Lower lobe of right lung (tissue), 2 donors: ENCODE measurements at regions not wholly inside any gene's neighbourhood (a gene's known extent, or its start where the extent isn't known, plus 50 kb on each side); places are given as distances from the start of the nearest gene placed in this dataset.

Experiments used
- ATAC-seq, 2 donors: fragments of 200-7000 bp; cut with Tn5 transposase; one replicate each; pipeline ENCODE4 v1.9.1; 2020 to 2022; ENCODE audit warnings: mild to moderate bottlenecking in 2 of 2, moderate library complexity in 2 of 2
- DNase-seq: peaks from one replicate; pipeline ENCODE4 v3.0.0-alpha.2; 2020
- H3K27ac ChIP-seq: fragments of 200-600 bp; one replicate; pipeline ENCODE4 v1.8.0; 2022
- H3K27me3 ChIP-seq: fragments of 200-600 bp; one replicate; pipeline ENCODE4 v1.8.0; 2022; ENCODE audit warnings: low read depth
- H3K36me3 ChIP-seq: fragments of 200-600 bp; one replicate; pipeline ENCODE4 v1.8.0; 2022; ENCODE audit warnings: mild to moderate bottlenecking
- H3K4me1 ChIP-seq: fragments of 200-600 bp; one replicate; pipeline ENCODE4 v1.8.0; 2022
- H3K4me3 ChIP-seq: fragments of 200-600 bp; one replicate; pipeline ENCODE4 v1.8.0; 2022; ENCODE audit warnings: mild to moderate bottlenecking
- H3K9me3 ChIP-seq: fragments of 200-600 bp; one replicate; pipeline ENCODE4 v1.8.0; 2022
- intact Hi-C: fragments of 100-400 bp; cut with DNase I; formaldehyde crosslinking; loops from one replicate; pipeline ENCODE4 v1.11.0; 2022
- TF ChIP-seq, protein P1 (sequence below): fragments of 200-600 bp; IDR thresholded peaks from one replicate; pipeline ENCODE4 v1.8.0; 2022; ENCODE audit warnings: antibody characterized with exemption, mild to moderate bottlenecking
- donor health status: DM: no; HTN: yes; CAD: no; lungs with severe emphysema.

- ATAC-seq (no peak), DNase-seq (no peak)
- no peak overlapping the region for H3K27ac ChIP-seq
- H3K27me3 ChIP-seq, result no peaks in the 10 kb centered on the region
- no peaks in the 10 kb centered on the region for H3K36me3 ChIP-seq
- no peaks in the 10 kb centered on the region for H3K9me3 ChIP-seq
- intact Hi-C loops, result no loop called here
- H3K4me1 ChIP-seq, result no peaks in the 10 kb centered on the region
- TF ChIP-seq, protein P1, sequence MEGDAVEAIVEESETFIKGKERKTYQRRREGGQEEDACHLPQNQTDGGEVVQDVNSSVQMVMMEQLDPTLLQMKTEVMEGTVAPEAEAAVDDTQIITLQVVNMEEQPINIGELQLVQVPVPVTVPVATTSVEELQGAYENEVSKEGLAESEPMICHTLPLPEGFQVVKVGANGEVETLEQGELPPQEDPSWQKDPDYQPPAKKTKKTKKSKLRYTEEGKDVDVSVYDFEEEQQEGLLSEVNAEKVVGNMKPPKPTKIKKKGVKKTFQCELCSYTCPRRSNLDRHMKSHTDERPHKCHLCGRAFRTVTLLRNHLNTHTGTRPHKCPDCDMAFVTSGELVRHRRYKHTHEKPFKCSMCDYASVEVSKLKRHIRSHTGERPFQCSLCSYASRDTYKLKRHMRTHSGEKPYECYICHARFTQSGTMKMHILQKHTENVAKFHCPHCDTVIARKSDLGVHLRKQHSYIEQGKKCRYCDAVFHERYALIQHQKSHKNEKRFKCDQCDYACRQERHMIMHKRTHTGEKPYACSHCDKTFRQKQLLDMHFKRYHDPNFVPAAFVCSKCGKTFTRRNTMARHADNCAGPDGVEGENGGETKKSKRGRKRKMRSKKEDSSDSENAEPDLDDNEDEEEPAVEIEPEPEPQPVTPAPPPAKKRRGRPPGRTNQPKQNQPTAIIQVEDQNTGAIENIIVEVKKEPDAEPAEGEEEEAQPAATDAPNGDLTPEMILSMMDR, result no peak
- H3K4me3 ChIP-seq, result no peak overlapping the region
Measured at GRCh38 chr9:88274078-88274477, 114.2 kb upstream of the SPIN1 start.

DNA sequence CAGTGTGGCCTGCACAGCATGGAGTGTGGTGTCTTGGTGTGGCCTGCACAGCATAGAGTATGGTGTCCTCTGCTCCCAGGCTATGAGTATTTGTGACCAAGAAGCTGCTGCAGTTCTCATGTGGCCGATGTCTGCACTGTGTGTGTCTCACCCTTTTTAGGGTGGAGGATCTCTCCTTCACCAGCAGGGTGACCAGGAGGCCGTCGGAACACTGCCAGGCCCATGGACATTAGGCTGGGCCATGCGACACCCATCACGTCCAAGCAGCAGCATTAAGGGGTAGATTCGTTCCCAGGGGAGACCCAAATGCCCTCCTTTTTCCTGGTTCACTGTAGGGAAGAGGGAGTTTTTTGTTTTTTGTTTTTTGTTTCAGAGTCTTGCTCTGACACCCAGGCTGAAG is 115.3 kb upstream of the SPIN1 start:
- DNase-seq, result no peak
- TF ChIP-seq, protein P1, result no peak
- Histone ChIP-seq H3K27me3 (no peaks in the 10 kb centered on the region), H3K36me3 (no peaks in the 10 kb centered on the region), H3K4me1 (no peaks in the 10 kb centered on the region), H3K4me3 (no peak overlapping the region), H3K27ac (no peak overlapping the region), H3K9me3 (no peaks in the 10 kb centered on the region)
- intact Hi-C loops, result no loop called here
- no peak for ATAC-seq

- intact Hi-C loops, result no loop called here
- TF ChIP-seq, protein P1, result no peak
- no peak overlapping the region for H3K4me3 ChIP-seq
- ATAC-seq (no peak), DNase-seq (no peak)
- H3K36me3 ChIP-seq, result no peaks in the 10 kb centered on the region
- H3K9me3 ChIP-seq, result no peaks in the 10 kb centered on the region
- no peaks in the 10 kb centered on the region for H3K27me3 ChIP-seq
- no peaks in the 10 kb centered on the region for H3K4me1 ChIP-seq
- no peak overlapping the region for H3K27ac ChIP-seq
Measured at GRCh38 chr9:88270413-88270812, 117.8 kb upstream of the SPIN1 start.

DNA sequence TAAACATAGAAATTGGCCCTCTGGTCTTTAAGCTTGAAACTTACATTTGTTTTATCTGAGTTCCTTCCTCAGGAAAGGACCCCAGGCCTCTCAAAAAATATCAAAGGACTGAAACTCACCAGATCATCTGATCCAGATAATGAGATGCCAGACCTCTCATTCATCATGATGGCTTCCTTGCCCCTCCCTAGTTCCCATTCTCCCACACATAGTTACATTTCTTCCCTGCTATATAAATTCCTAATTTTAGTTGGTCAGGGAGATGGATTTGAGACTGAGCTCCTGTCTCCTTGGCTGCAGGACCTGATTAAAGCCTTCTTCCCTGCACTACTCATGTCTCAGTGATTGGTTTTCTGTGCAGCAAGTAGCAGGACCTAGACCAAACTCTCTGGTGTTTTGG is 119.4 kb upstream of the SPIN1 start:
- no peak overlapping the region for H3K27ac ChIP-seq
- intact Hi-C loops, result no loop called here
- ATAC-seq, result no peak
- TF ChIP-seq, protein P1, result no peak
- no peak overlapping the region for H3K4me3 ChIP-seq
- no peaks in the 10 kb centered on the region for H3K36me3 ChIP-seq
- no peaks in the 10 kb centered on the region for H3K9me3 ChIP-seq
- no peaks in the 10 kb centered on the region for H3K27me3 ChIP-seq
- H3K4me1 ChIP-seq, result no peaks in the 10 kb centered on the region
- no peak for DNase-seq

GRCh38 chr9:88267283-88267682 is 121.0 kb upstream of the SPIN1 start:
- Histone ChIP-seq H3K36me3 (no peaks in the 10 kb centered on the region), H3K27ac (no peak overlapping the region), H3K27me3 (no peaks in the 10 kb centered on the region), H3K4me3 (no peak overlapping the region), H3K9me3 (no peaks in the 10 kb centered on the region), H3K4me1 (no peaks in the 10 kb centered on the region)
- DNase-seq (no peak), ATAC-seq (no peak)
- TF ChIP-seq, protein P1, result no peak
- intact Hi-C loops, result no loop called here

GRCh38 chr9:88266416-88266815 is 121.8 kb upstream of the SPIN1 start:
- no peak overlapping the region for H3K4me3 ChIP-seq
- TF ChIP-seq, protein P1, result no peak
- ATAC-seq (no peak), DNase-seq (no peak)
- H3K4me1 ChIP-seq, result no peaks in the 10 kb centered on the region
- H3K27me3 ChIP-seq, result no peaks in the 10 kb centered on the region
- no peak overlapping the region for H3K27ac ChIP-seq
- H3K9me3 ChIP-seq, result no peaks in the 10 kb centered on the region
- H3K36me3 ChIP-seq, result no peaks in the 10 kb centered on the region
- intact Hi-C loops, result no loop called here
